ENCODE measurements at regions not wholly inside any gene's neighbourhood (a gene's known extent, or its start where the extent isn't known, plus 50 kb on each side); places are given as distances from the start of the nearest gene placed in this dataset.

DNA sequence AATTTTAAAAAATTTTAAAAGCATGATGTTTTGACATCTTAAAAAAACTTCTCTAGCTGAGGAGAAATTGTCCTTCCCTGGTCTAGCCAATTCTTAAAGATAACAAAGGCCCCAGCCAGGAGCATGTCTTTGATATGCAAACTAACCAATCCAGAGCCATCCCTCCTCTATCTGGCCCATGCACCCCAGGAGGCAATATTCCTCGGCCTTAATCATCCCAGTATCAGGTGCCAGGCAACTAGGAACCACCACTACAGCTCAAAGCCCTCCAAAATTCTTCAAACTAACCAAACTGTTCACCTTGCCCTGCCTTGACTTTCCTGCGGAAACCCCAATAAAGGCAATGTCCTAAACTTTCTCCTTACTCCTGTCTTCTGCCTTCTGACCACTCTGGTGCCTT lies 97.8 kb upstream of the USP9X start:
- FAIRE-seq: no peak
- 80% methylated on average over 2 of the region's 2 CpGs; no CpG with 5 or more reads in 1 of the 2 experiments for WGBS, 2 experiments (ENCODE audit: extremely low coverage in 1 of 2, insufficient coverage in 1 of 2, insufficient read length in 1 of 2, insufficient replicate concordance in 2 of 2, low coverage in 1 of 2, low lambda C conversion rate in 2 of 2, missing lambda C conversion rate in 1 of 2)
- no peak overlapping the region for H3K18ac ChIP-seq (ENCODE audit: extremely low read depth, low read length)

More for the DNA sequence above, 97.8 kb upstream of the USP9X start:
- H3K27me3 ChIP-seq (replicated peaks in 1 of 4; ENCODE audit: control insufficient read depth in 3 of 4, extremely low read depth in 1 of 4, insufficient read depth in 3 of 4, low read length in 3 of 4): no peaks in the 10 kb centered on the region
- H3K56ac ChIP-seq (replicated peaks; ENCODE audit: insufficient read length, low read depth, low read length): no peak overlapping the region
- H3K36me3 ChIP-seq (ENCODE audit: control insufficient read depth in 2 of 4, insufficient read depth in 4 of 4, low read length in 3 of 4): no peaks in the 10 kb centered on the region
- no peaks in the 10 kb centered on the region for H3K79me1 ChIP-seq (ENCODE audit: low read depth, low read length)
- no peak overlapping the region for H3K14ac ChIP-seq (ENCODE audit: insufficient read length)
- ChIA-PET CTCF (ENCODE audit: partially characterized antibody) (no interaction called here), POLR2A (ENCODE audit: partially characterized antibody) (interaction anchor here (1.0 kb wide), 1 partner anchor 39 kb away, joined by 3 read pairs; no protein-coding TSS in a partner anchor)
- DNase-seq (ENCODE audit: low read depth in 1 of 2, low spot score in 2 of 2): no peak
- H2BK12ac ChIP-seq (ENCODE audit: low read depth, low read length): no peak overlapping the region
- H2BK5ac ChIP-seq (ENCODE audit: low read depth, low read length): no peak overlapping the region; the same call in 1 of the 2 replicates
- no peak for TF ChIP-seq CBX5 (IDR thresholded peaks at IDR 0.05; ENCODE audit: low read depth, low read length)
- no peak for TF ChIP-seq RAD21 (IDR thresholded peaks at IDR 0.05 in 1 of 2, conservative IDR thresholded peaks at IDR 0.05 in 1 of 2; ENCODE audit: low read depth in 2 of 2, low read length in 2 of 2)
- TF ChIP-seq CHD2 (IDR thresholded peaks at IDR 0.05; ENCODE audit: low read length): no peak
- TF ChIP-seq MAFK (IDR thresholded peaks at IDR 0.05; ENCODE audit: low read depth, low read length): no peak
- no peak overlapping the region for H2AK5ac ChIP-seq (ENCODE audit: low read depth, low read length)
- no peak overlapping the region for H3K4me2 ChIP-seq (ENCODE audit: insufficient read depth in 1 of 2, low read depth in 2 of 2, low read length in 2 of 2)
- no peak overlapping the region for H4K91ac ChIP-seq (replicated peaks; ENCODE audit: insufficient read length, low read length)
- H3K79me2 ChIP-seq (ENCODE audit: control insufficient read depth in 1 of 2, insufficient read depth in 2 of 2, low read length in 2 of 2): no peaks in the 10 kb centered on the region
- no peak overlapping the region for H4K8ac ChIP-seq (ENCODE audit: extremely low read depth, insufficient read depth, low read length)
- no peak overlapping the region for H3K4me3 ChIP-seq (ENCODE audit: extremely low read depth in 1 of 4, insufficient read depth in 2 of 4, low read depth in 3 of 4, low read length in 4 of 4)
- no peak overlapping the region for H4K5ac ChIP-seq (ENCODE audit: insufficient read length, low read depth, low read length)
- no peak overlapping the region for H2BK15ac ChIP-seq (ENCODE audit: low read length)
- H3K9ac ChIP-seq (replicated peaks in 1 of 4; ENCODE audit: extremely low read depth in 1 of 4, low read depth in 3 of 4, low read length in 3 of 4): no peak overlapping the region
- H2AFZ ChIP-seq (ENCODE audit: low read length): no peak overlapping the region
- H3K4me1 ChIP-seq (replicated peaks in 1 of 4; ENCODE audit: control insufficient read depth in 3 of 4, insufficient read depth in 4 of 4, low read length in 3 of 4): peaks cover 0 to 4% (median 1%) of the 10 kb centered on the region in 4 experiments; a peak in 3 of 7 replicates
- H3K9me3 ChIP-seq (ENCODE audit: insufficient read depth in 2 of 2, low read depth in 1 of 2, low read length in 1 of 2): no peaks in the 10 kb centered on the region
- H3K27ac ChIP-seq (ENCODE audit: low read depth, low read length): no peak overlapping the region
- H4K20me1 ChIP-seq (replicated peaks in 1 of 2; ENCODE audit: control insufficient read depth in 1 of 2, insufficient read depth in 2 of 2, low read length in 2 of 2): no peaks in the 10 kb centered on the region
- H2BK120ac ChIP-seq (replicated peaks; ENCODE audit: low read depth, low read length): no peak overlapping the region
- H2BK20ac ChIP-seq (ENCODE audit: low read length): no peak overlapping the region
- H3K23ac ChIP-seq (ENCODE audit: insufficient read length): no peak overlapping the region
- H3K4ac ChIP-seq (replicated peaks; ENCODE audit: insufficient read length, low read depth, low read length): no peak overlapping the region
- no peaks in the 10 kb centered on the region for H3K23me2 ChIP-seq (ENCODE audit: low read depth, low read length)

All from H1 (cell line).